ENCODE measurements at regions not wholly inside any gene's neighbourhood (a gene's known extent, or its start where the extent isn't known, plus 50 kb on each side); places are given as distances from the start of the nearest gene placed in this dataset.
"Not testable (repeated sequence)": the region's sequence is repeated elsewhere in the genome, so short reads cannot be mapped to it uniquely, and the experiment has no call there.

GRCh38 chr11:3437441-3437840 lies 58.5 kb upstream of the ZNF195 start:
- not testable (repeated sequence) for DNase-seq

GRCh38 chr11:3434976-3435375 lies 56.0 kb upstream of the ZNF195 start:
- DNase-seq, result no peak

DNA sequence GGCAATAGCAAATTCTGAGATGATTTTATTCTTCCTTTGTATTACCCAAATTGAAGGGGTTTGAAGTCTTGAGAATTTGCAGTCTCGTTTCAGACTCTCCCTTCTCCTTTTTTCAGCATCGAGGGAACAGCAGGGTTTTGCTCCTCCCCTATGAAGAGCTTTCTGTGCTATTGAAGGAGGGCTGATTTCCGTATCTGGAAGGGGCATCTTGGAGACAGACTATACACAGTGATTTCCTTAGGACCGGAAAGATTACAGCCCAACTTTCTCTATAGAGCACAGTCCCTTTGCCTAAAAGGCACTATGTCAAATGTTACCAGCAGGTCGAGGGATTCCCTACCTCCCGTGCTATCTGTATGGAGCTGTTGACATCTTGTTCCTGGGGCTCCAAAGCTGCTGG lies 50.2 kb upstream of the ZNF195 start:
- not testable (repeated sequence) for DNase-seq
